GM19438 (cell line): ENCODE measurements at regions not wholly inside any gene's neighbourhood (a gene's known extent, or its start where the extent isn't known, plus 50 kb on each side); places are given as distances from the start of the nearest gene placed in this dataset.
"Not testable (repeated sequence)": the region's sequence is repeated elsewhere in the genome, so short reads cannot be mapped to it uniquely, and the experiment has no call there.

ENCODE experiments used
- ATAC-seq: cut with Tn5 transposase; IDR thresholded peaks from one replicate; pipeline ENCODE4 v1.9.1; 2021; ENCODE audit warnings: low read depth; ENCODE audit not compliant: unreplicated experiment

DNA sequence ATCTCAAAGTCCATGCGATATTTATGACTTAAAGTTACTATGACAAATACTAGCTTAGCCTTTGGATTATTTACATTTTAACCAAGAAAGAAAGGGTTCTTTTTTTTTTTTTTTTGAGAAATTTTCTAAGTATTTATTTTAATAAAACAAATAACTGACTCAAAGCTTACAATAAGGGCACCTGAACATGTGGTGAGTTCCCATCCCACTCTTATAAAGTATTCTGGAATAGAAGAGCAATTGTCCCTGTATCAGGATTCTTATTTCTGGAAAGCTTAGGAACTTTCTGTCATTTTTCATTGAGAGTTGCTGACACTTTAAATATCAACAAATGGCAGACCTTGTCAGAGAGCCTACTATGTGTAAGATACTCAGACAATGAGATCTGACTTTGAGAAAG lies 686.1 kb upstream of the SOX9 start:
- ATAC-seq: no peak

DNA sequence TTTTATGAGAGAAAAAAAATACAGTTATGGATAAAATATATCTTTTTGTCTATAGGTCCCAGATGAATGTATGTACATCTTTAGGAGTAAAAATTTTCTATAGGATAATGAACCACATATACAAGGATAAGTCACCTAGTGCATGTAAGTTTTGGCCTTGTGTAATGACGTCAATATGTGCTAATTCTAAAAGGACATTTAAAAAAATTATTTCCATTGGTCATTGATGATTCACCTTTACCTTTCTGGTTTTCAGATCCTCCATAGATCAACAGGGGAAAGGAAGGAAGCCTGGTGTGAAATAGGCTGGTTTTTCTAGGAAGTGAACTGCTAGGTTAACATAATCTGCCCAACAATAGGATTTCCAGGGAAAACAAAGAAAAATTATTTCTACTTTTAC lies 684.3 kb upstream of the SOX9 start:
- ATAC-seq: no peak

DNA sequence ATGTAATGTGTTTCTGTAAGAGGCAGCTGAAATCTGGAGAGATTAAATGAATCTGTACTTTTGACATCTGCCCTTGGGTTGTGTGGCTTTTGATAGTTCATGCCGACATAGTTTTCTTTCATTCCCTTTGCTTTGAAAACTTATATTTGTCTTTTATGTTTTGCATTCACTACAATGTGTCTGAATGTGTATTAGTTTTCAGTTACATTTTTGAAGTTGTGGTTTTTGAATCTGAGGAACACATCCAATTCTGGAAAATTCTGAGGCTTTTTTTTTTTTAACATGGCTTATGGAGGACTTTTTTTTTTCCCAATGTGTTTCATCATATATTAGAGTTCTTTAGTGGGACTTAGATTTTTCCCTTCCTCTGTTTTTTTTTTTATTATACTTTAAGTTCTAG lies 683.7 kb upstream of the SOX9 start:
- ATAC-seq: no peak

DNA sequence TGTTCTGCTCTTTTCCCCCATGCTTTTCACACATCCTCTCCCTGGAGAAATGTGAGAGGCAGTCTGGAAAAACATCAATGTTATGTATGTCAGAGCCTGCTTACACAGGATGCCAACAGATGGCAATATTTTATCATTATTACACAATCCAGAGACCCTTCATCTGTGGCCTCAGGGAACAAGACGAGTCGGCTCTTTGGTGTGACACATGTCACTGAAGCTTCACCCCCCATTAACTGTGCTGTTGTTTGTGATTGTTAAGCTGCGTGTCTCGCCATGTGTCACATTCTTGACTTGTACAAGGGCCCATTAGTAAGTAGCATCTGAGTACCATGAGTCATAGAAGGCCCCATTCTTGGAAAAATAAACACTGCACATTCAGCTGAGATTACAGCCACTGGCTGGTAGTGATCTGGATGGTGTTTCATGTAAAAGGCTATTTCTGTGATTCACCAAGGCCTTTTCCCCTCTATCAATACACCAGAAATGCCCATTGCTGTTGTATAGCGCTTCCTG lies 682.1 kb upstream of the SOX9 start:
- no peak for ATAC-seq

DNA sequence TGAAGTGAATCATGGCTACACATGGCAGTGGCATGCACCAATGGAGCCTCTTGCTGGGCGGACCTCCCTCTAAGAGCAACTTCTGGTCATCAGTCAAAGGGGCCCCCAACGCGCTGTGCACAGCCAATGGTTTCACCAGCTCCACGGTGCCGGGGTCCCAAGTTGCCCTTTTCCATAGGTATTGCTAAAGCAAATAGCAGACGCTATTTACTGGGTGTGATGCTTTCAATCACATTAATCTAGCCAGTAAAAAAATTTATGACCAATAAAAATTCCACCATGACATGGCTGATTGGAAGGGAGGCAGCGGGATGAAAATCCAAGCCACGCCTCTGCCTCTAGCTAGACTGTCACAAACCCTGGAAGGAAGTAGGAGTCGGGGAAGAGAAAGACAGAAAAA lies 680.3 kb upstream of the SOX9 start:
- no peak for ATAC-seq

DNA sequence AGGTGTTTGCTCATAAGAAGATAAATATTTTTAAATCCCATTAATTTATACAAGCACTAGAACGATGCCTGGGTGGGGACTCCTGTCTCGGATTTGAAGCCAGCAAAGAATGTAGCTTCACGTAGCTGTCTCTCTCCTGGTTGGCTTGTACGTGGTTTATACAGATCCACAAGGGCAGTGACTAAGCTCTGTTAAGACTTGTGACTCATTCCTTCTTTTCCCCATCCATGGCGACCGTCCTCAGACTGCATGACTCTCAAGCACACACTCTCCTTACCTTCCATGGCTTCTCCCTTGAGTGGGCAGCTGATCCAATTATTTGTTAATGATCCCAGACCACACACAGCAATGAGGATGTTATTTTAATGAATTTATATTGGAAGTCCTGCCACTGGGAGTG lies 679.7 kb upstream of the SOX9 start:
- no peak for ATAC-seq

DNA sequence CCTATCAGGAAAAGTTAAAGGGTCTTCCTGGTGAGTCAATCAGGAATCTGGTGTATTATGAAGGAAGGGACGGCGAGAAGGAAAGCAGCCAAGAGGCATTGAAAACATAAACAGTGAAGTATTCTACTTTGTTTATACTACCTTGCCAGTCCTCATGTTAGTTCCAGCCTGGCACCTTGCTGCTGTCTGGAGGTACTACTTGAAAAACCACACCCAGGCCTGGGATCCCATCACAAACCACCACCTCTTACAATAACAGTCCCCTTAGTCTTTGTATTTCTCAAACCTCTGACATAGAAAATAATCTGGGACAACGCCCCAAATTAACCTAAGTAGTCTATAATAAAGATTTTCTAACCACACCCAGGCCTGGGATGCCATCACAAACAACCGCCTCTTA lies 676.7 kb upstream of the SOX9 start:
- no peak for ATAC-seq

DNA sequence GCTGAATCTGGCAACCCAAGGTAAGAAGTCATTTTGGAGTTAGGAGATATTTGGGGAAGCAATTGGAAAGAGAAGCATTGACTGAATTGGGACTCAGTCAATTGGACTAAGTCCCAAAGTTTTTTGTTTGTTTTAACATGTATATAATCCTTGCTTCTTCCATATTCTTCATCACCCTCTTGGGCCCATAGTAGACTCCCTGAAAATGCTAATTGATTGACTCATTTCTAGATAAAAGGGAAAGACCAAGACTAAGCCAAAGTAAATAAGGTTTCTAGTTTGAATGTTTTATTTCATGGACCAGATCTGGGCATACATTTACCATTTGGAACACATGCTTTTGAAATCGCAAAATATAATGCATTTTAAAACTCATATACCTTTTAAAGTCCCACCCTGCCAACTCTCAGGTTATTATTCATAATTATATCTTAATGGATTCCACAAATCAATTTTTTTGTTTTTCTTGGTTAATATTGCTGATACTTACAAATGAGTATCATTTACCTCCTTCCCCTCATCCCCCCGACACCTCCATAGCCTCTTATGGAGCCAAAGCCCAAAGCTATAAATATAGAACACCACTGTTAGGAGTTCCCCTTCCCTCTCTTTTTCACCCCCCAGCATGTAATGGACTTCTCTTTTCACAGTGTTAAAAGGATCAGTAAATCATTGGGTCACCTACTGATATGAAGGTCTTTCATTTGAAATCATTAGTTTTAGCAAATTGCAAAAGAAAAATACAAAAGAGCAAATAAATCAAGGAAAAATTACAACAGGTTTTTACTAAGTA lies 674.0 kb upstream of the SOX9 start:
- ATAC-seq: no peak

DNA sequence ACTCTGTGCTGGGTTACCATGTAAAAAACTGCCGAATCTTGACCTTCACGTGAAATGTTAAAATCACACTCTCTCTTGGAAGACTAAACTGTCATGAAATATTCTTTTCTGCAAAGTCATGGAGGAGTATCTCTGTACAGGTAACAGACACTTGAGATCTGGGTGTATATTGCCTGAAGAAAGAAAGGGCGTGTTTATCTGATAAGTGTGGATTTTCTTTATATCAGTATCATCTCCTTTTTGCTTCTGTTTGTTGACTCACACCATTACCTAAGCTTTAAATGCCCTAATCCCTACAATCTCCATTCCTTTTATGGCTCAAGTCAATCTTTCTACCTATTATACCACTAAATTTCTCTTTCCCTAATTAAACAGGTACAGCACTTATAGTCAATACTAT lies 673.2 kb upstream of the SOX9 start:
- no peak for ATAC-seq

DNA sequence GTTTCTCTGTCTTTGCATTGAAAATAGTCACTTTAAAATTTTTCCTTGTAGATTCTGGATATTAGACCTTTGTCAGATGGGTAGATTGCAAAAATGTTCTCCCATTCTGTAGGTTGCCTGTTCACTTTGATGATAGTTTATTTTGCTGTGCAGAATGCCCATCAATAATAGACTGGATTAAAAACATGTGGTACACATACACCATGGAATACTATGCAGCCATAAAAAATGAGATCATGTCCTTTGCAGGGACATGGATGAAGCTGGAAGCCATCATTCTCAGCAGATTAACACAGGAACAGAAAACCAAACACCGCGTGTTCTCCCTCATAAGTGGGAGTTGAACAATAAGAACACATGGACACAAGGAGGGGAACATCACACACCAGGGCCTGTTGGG lies 670.2 kb upstream of the SOX9 start:
- not testable (repeated sequence) for ATAC-seq

DNA sequence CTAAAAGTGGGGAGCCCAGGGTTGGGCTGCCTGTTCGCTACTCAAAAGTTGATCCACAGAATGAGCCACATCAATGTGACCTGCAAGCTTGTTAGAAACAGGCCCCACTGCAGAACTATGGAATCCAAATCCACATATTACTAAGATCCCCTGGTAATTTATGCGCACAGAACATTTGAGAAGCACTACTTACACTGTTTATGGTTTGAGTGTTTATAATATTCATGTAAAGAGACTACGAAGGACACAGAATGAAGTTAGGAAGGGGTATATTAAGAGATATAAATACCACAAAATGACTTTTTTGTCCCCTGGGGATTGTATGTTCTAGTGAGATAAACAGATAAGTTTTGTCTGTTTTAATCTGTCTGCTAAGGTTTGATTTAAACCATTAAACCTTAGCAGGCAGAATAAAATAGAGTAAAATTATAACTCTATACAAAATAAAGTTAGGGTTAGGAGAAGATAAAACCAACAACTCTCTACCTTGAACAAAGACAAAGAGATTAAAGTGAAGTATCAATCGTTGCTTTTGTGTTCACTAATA lies 666.9 kb upstream of the SOX9 start:
- ATAC-seq: no peak

DNA sequence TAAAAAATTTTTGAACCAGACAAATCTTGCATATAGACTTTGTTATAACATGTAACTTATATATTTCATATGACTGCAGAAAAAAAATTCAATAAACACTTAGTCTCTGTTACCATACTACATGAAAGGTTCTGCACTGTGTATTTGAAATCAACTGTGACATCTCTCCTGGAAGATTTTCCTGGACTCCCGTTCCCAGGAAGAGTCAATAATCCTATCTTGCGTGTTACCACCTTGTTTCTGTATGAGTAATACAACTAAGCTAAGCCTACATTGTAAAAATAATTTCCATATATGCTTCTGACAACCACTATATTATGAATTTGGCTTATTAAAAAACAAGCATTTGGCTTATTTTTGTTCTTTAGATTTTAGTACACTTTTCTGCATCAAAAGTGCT lies 665.6 kb upstream of the SOX9 start:
- ATAC-seq: no peak

DNA sequence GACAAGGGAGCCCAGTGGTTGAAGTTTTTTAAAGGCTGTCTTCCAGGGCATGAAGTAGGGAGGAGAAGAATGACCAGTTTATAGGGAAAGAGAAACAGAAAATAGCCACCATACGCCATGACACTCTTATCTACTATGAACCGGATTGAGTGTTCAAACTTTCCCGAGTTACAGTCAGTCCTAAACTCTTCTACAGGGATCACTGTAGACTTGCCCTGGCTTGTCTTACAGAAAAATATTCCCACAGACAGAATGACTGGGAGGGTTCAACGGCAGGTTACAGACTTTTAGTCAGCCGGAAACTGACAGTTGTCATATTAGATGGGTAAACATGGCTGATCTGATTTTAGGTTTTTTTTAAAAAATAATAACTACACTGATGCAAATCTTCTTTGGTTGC lies 662.5 kb upstream of the SOX9 start:
- no peak for ATAC-seq

DNA sequence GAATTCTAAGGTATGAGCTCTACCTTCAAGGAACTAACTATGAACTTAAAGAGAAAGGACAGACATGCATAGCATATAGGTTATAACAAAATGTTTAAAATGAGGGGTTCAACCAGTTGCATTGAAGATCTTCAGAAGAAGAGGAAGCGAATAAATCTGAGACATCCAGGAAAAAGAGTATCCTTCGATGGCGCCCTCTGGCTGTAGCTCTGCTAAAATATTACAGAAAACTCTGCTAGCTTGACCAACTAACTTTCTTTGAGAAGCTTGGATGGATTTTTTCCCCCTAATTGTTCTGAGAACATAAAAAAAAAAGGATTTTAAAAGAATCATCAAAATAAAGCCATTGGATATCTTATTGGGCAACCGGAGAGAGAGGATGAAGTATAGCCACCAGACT lies 659.9 kb upstream of the SOX9 start:
- ATAC-seq: no peak

DNA sequence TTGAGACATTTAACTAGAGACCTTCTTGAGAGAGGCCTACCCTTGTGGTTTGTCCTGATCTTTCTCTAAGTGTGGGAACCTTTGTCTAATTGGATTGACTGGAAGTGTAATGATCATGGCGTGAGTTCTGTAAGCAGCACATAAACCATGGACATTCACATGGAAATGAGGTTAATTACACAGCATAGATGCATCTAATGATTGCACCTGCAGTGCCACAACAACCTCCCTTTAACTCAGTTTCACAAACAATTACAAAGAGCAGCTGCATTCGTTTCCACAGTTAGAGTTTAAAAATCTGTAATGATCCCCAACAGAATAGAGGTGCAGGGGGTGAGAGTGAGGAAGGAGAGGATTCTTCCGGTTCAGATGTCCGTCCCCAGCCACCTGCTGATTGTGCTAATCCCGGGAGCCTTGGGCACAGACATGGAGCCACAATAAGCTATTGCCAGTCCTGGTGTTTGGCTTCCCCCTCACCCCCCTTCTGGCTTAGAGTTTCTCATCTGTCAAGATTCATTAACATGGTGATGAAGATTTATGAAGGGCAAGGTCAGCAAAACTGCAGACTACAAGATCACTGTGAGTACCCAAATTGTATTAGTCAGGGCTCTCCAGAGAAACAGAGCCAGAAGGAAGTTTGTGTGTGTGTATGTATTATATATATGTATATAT lies 659.2 kb upstream of the SOX9 start:
- ATAC-seq: no peak

DNA sequence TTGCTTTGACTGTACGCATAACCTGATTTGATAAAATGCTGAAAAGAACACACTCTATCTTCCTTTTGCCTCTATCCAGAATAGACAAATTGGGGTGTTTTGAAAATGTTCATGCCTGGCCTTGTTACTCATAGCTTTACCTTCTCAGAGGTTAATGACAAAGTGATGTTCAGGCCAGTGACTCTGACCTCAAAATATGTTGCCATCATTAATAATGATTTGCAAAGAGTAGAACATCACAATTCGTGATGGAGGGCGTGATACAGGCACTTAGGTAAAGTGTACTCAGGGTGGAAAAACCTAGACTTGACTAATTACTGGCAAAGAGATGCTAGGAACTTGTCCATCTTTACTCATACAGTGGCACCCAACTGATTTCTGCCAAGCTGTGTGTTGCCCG lies 656.6 kb upstream of the SOX9 start:
- no peak for ATAC-seq

DNA sequence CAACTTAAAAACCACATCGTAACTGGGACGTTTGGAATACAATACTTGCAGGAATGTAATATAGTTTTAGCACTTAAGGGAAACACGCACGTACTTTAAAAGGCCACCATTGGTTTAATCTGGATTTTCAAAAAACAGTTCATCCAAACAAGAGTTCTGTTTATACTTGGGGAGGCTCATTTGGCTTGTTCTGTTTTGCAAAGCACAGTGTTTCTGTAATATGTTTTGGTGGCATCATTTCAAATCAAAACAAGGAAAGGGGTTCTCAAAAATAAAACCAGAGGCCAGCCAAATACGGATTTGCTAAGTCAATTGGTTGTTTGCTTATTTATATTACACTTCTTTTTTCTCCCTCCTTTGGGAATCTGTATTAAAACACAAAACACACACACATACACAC lies 656.1 kb upstream of the SOX9 start:
- no peak for ATAC-seq

DNA sequence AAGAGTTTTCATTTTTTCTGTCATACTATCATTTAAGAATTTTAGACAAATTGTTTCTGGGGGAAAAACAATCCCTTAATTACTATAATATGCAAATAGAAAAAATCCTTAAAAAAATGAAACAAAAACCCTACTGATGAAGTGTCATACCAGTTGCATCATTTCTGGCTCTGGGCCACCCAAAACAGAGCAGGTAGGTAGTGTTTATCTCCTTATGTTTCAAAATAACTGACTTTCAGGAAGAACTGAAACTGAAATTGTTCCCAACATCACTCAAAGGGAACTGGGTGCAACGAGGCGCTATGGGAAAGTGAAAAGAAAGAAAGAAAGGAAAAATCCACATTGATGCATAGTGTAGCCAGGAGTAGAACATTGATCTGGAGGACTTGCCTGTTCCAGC lies 653.1 kb upstream of the SOX9 start:
- no peak for ATAC-seq

DNA sequence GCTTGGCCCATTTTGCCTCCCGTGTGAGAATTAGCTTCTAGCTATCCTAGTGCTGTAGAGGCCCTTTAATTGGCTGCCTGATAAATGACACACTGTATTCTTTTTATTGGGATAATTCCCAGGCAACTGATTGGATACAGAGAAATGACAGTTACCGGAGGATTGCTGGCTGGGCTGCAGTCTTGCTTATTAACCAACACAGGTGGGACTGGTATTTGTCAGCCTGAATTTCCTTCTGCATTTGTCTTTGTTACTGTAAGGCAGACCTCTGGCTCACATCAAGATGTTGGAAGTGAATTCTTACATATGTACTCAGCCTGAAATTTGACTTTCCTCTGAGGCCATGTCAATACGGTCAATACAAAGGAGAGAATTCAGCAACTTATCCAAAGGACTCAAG lies 650.8 kb upstream of the SOX9 start:
- ATAC-seq: no peak

DNA sequence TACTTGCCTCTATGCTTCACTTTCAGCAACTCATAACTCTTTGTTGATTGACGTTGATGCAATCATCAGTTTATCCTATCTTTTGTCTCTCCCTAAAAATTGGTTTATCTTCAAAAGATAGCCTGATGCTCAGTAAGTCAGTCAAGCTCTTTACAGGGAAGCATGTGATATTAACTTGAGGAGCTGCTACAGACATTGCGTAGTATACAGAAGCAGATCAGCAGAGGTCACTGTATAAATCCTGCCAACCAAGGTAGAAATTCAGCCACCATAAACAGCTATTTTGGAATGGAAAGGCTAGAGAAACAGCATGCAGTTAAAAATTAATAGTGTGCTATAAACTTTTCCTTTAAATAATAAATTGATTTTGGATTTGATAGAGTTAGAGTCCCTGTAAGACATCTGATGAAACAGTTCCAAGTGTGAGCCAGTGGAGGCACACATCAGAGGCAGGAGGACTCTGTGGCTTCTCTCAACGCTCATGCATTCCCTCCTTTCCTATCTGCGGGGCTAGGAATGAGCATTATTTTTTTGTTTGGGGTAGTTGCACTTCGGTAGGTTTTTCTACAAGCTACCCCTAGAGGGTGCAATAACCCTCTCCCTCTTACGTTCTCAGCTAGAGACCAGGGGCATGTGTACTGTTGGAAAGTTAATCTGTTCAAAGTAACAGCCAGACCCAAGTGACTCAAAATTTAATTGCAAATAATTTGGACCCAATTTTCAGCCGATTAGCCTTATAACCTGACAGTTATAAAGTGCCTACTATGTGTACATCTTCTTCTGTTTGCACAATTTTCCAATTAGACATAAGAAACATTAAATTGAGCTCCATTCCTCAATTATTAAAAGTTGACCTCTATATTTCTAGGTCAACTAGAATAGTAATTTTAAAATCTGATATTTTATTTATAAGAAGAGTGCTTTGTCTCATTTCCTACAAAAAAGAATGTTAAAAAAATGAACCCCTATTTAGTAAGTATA lies 647.7 kb upstream of the SOX9 start:
- no peak for ATAC-seq

DNA sequence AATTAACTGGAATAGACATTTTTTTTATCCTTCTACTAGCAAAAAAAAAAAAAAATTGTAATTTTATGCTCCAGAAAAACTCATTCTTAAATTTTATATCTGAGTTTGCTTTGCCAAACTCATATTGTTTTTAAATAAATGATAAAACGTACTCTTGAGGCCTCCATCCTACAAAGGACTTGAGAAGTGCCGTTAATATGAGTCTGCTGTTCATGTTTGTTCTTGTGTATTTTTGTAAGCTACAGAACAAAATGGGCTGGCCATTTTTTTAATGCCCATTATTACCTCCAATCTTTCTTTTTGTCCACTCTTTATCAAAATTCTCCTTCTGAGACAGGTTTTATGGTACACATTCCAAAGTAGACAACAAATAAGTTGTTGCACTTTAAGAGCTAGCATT lies 643.5 kb upstream of the SOX9 start:
- no peak for ATAC-seq
